HEK293T (cell line): ENCODE measurements at regions not wholly inside any gene's neighbourhood (a gene's known extent, or its start where the extent isn't known, plus 50 kb on each side); places are given as distances from the start of the nearest gene placed in this dataset.

Experiments used
- CTCF ChIA-PET: fragments of 350-600 bp; formaldehyde crosslinking; extraction: SDS; loops from one replicate; lab custom pipeline; 2021; ENCODE audit warnings: antibody characterized with exemption, inconsistent platforms; lab: Yijun Ruan, JAX
- POLR2A ChIA-PET: fragments of 350-600 bp; formaldehyde crosslinking; extraction: SDS; loops from one replicate; lab custom pipeline; 2020; ENCODE audit warnings: antibody characterized with exemption, inconsistent platforms; lab: Yijun Ruan, JAX
- DNase-seq: peaks from one replicate; pipeline ENCODE4 v3.0.0; 2012; ENCODE audit warnings: mixed read lengths; ENCODE audit errors: extremely low spot score
- ARNT ChIP-seq: fragments of 450-650 bp; IDR thresholded peaks from 2 replicates; pipeline ENCODE4 v1.6.1; 2017; ENCODE audit warnings: mild to moderate bottlenecking
- BHLHE40 ChIP-seq: fragments of 450-650 bp; IDR thresholded peaks from 2 replicates; pipeline ENCODE4 v1.6.1; 2016; ENCODE audit warnings: mild to moderate bottlenecking, moderate library complexity, borderline replicate concordance
- CTBP1 ChIP-seq: fragments of 450-650 bp; IDR thresholded peaks from 2 replicates; pipeline ENCODE4 v1.6.1; 2016; ENCODE audit warnings: borderline replicate concordance
- ELF4 ChIP-seq: fragments of 450-650 bp; IDR thresholded peaks from 2 replicates; pipeline ENCODE4 v1.6.1; 2017; ENCODE audit warnings: antibody characterized with exemption
- FOXA1 ChIP-seq: fragments of 450-650 bp; IDR thresholded peaks from 2 replicates; pipeline ENCODE4 v1.6.1; 2016; ENCODE audit warnings: mild to moderate bottlenecking
- FOXK2 ChIP-seq: fragments of 450-650 bp; IDR thresholded peaks from 2 replicates; pipeline ENCODE4 v1.6.1; 2016; ENCODE audit warnings: mild to moderate bottlenecking
- FOXM1 ChIP-seq: fragments of 450-650 bp; IDR thresholded peaks from 2 replicates; pipeline ENCODE4 v1.6.1; 2017; ENCODE audit warnings: mild to moderate bottlenecking, borderline replicate concordance
- HDGF ChIP-seq: fragments of 450-650 bp; IDR thresholded peaks from 2 replicates; pipeline ENCODE4 v1.6.1; 2017; ENCODE audit warnings: antibody characterized with exemption, borderline replicate concordance
- L3MBTL2 ChIP-seq: fragments of 450-650 bp; conservative IDR thresholded peaks from 2 replicates; pipeline ENCODE4 v1.6.1; 2016; ENCODE audit warnings: mild to moderate bottlenecking
- LEF1 ChIP-seq: fragments of 450-650 bp; IDR thresholded peaks from 2 replicates; pipeline ENCODE4 v1.6.1; 2017; ENCODE audit warnings: mild to moderate bottlenecking, borderline replicate concordance
- NFRKB ChIP-seq: fragments of 450-650 bp; IDR thresholded peaks from 2 replicates; pipeline ENCODE4 v1.6.1; 2016; ENCODE audit warnings: mild to moderate bottlenecking, moderate library complexity
- PKNOX1 ChIP-seq: fragments of 450-650 bp; IDR thresholded peaks from 2 replicates; pipeline ENCODE4 v1.6.1; 2016
- SP1 ChIP-seq: fragments of 450-650 bp; IDR thresholded peaks from 2 replicates; pipeline ENCODE4 v1.6.1; 2017
- SUZ12 ChIP-seq: fragments of 450-650 bp; IDR thresholded peaks from 2 replicates; pipeline ENCODE4 v1.6.1; 2016; ENCODE audit warnings: mild to moderate bottlenecking
- TARDBP ChIP-seq: fragments of 450-650 bp; IDR thresholded peaks from 2 replicates; pipeline ENCODE4 v1.6.1; 2016
- ZNF384 ChIP-seq: fragments of 450-650 bp; IDR thresholded peaks from 2 replicates; pipeline ENCODE4 v1.6.1; 2016

- ChIA-PET POLR2A (no interaction called here), CTCF (no interaction called here)
- TF ChIP-seq BHLHE40, result no peak
- TF ChIP-seq TARDBP, result no peak
- no peak for TF ChIP-seq ARNT
- no peak for TF ChIP-seq HDGF
- no peak for TF ChIP-seq FOXM1
- no peak for TF ChIP-seq FOXA1
- no peak for TF ChIP-seq PKNOX1
- no peak for DNase-seq
Observed at GRCh38 chr2:120571015-120571728, 164.5 kb upstream of the GLI2 start.

GRCh38 chr2:120572226-120572625 is 163.4 kb upstream of the GLI2 start:
- DNase-seq, result no peak
- TF ChIP-seq ELF4 (no peak), ARNT (no peak), TARDBP (no peak), SP1 (no peak), ZNF384 (no peak), FOXM1 (no peak), FOXA1 (no peak), FOXK2 (no peak), L3MBTL2 (no peak), HDGF (no peak), PKNOX1 (no peak), BHLHE40 (no peak)
- ChIA-PET POLR2A (no interaction called here), CTCF (no interaction called here)

- ChIA-PET CTCF (no interaction called here), POLR2A (no interaction called here)
- no peak for DNase-seq
- no peak for TF ChIP-seq FOXM1
- no peak for TF ChIP-seq NFRKB
- TF ChIP-seq FOXK2, result no peak
- no peak for TF ChIP-seq FOXA1
- TF ChIP-seq SUZ12, result no peak
- TF ChIP-seq ELF4, result no peak
- TF ChIP-seq ZNF384, result no peak
- no peak for TF ChIP-seq LEF1
Observed at GRCh38 chr2:120574620-120575019, 161.0 kb upstream of the GLI2 start.

- ChIA-PET POLR2A (no interaction called here), CTCF (no interaction called here)
- DNase-seq, result no peak
- TF ChIP-seq LEF1 (no peak), FOXK2 (no peak), ZNF384 (no peak), TARDBP (no peak), SUZ12 (no peak), CTBP1 (no peak)
Observed at GRCh38 chr2:120575966-120576365, 159.7 kb upstream of the GLI2 start.

- TF ChIP-seq FOXK2 (no peak), SUZ12 (no peak), HDGF (no peak), CTBP1 (no peak), FOXM1 (no peak), FOXA1 (no peak), ZNF384 (no peak), NFRKB (no peak)
- ChIA-PET CTCF (no interaction called here), POLR2A (no interaction called here)
- DNase-seq, result no peak
Observed at GRCh38 chr2:120576509-120577474, 158.9 kb upstream of the GLI2 start.

GRCh38 chr2:120577721-120578295 is 157.9 kb upstream of the GLI2 start:
- TF ChIP-seq HDGF (no peak), FOXA1 (no peak), FOXK2 (no peak), FOXM1 (no peak), PKNOX1 (no peak), SP1 (no peak), NFRKB (no peak), LEF1 (no peak), BHLHE40 (no peak), TARDBP (no peak), ELF4 (no peak), SUZ12 (no peak), L3MBTL2 (no peak)
- ChIA-PET POLR2A (no interaction called here), CTCF (no interaction called here)
- no peak for DNase-seq
